Sigmoid colon (tissue), 6 donors: ENCODE measurements at regions not wholly inside any gene's neighbourhood (a gene's known extent, or its start where the extent isn't known, plus 50 kb on each side); places are given as distances from the start of the nearest gene placed in this dataset.

Experiments
- DNase-seq: peaks from one replicate; pipeline ENCODE4 v3.0.0-alpha.2; 2019
- H3K27ac ChIP-seq, 4 donors: fragments of 200-600 bp; sonication (generic); one replicate each; pipeline ENCODE4 v1.5.1; 2016 to 2019; ENCODE audit warnings: mild to moderate bottlenecking in 1 of 4
- H3K27me3 ChIP-seq, 3 donors: fragments of 200-600 bp; sonication (generic); one replicate each; pipeline ENCODE4 v1.5.1; 2019; ENCODE audit warnings: mild to moderate bottlenecking in 1 of 3
- H3K36me3 ChIP-seq, 4 donors: fragments of 200-600 bp; sonication (generic); one replicate each; pipeline ENCODE4 v1.5.1; 2016 to 2019
- H3K4me1 ChIP-seq, 4 donors: fragments of 200-600 bp; sonication (generic); one replicate each; pipeline ENCODE4 v1.5.1; 2017 to 2019
- H3K4me3 ChIP-seq, 4 donors: fragments of 200-600 bp; sonication (generic); one replicate each; pipeline ENCODE4 v1.5.1; 2017 to 2019; ENCODE audit warnings: mild to moderate bottlenecking in 2 of 4, moderate library complexity in 1 of 4
- H3K9me3 ChIP-seq, 4 donors: fragments of 200-600 bp in 3 of 4; sonication (generic) in 3 of 4; one replicate each; pipeline versions ENCODE4 v1.5.1 to v1.6.1; 2013 to 2019
- EP300 ChIP-seq, 4 donors: sonication (generic); formaldehyde crosslinking; IDR thresholded peaks; one replicate each; pipeline ENCODE4 v1.6.1; 2017; ENCODE audit warnings: antibody characterized with exemption in 4 of 4
- POLR2A ChIP-seq, 2 donors: fragments of 450-650 bp; IDR thresholded peaks; one replicate each; pipeline ENCODE4 v1.6.1; 2016; ENCODE audit warnings: antibody characterized with exemption in 2 of 2, mild to moderate bottlenecking in 2 of 2, moderate library complexity in 2 of 2
- POLR2AphosphoS5 ChIP-seq, 4 donors: sonication (generic); formaldehyde crosslinking; IDR thresholded peaks; one replicate each; pipeline ENCODE4 v1.6.1; 2017; ENCODE audit warnings: antibody characterized with exemption in 4 of 4
- WGBS, 2 donors: extraction: QIAGEN DNeasy Blood & Tissue Kit; methylation state at CpG; one replicate each; pipeline ENCODE4 v1.1.7; 2013; 5-methylcytosine and 5-hydroxymethylcytosine counted together
- intact Hi-C: fragments of 100-400 bp; cut with DNase I; formaldehyde crosslinking; loops from one replicate; pipeline ENCODE4 v1.15.1; 2023
- TF ChIP-seq, protein P1 (sequence below), 4 experiments: fragments of 450-650 bp in 3 of 4; fragments of 200-600 bp in 1 of 4; IDR thresholded peaks; one replicate each; pipeline ENCODE4 v1.5.1; 2016 to 2019; ENCODE audit warnings: antibody characterized with exemption in 4 of 4, mild to moderate bottlenecking in 3 of 4, moderate library complexity in 2 of 4
- donor health status: healthy with polysubstance abuse.
- donor health status: healthy.

DNA sequence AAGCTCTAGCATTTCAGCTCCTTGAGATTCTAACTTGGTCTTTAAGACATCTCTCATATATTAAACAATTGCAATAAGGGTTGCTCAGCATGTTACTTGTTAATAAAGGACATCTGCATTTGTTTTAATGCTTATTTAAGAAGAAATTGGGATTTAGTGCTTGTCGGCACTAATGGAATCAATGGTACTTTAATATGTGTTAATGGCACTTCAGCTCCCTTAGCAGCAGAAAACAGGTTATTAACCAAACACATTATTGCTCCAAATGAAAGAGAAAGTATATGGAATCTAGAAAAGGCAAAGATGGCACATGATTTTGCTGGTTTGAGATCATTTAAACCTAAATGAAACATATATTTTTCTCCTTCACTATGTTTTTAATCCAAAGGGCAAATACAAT lies 137.3 kb upstream of the GOLIM4 start:
- H3K36me3 ChIP-seq: no peaks in the 10 kb centered on the region
- no peak overlapping the region for H3K27ac ChIP-seq
- no peaks in the 10 kb centered on the region for H3K27me3 ChIP-seq
- DNase-seq: no peak
- intact Hi-C loops: no loop called here
- H3K9me3 ChIP-seq: no peaks in the 10 kb centered on the region
- no peaks in the 10 kb centered on the region for H3K4me1 ChIP-seq
- TF ChIP-seq EP300 (IDR thresholded peaks at IDR 0.05) (no peak), POLR2A (IDR thresholded peaks at IDR 0.05) (no peak), POLR2AphosphoS5 (IDR thresholded peaks at IDR 0.05) (no peak)
- TF ChIP-seq, protein P1, sequence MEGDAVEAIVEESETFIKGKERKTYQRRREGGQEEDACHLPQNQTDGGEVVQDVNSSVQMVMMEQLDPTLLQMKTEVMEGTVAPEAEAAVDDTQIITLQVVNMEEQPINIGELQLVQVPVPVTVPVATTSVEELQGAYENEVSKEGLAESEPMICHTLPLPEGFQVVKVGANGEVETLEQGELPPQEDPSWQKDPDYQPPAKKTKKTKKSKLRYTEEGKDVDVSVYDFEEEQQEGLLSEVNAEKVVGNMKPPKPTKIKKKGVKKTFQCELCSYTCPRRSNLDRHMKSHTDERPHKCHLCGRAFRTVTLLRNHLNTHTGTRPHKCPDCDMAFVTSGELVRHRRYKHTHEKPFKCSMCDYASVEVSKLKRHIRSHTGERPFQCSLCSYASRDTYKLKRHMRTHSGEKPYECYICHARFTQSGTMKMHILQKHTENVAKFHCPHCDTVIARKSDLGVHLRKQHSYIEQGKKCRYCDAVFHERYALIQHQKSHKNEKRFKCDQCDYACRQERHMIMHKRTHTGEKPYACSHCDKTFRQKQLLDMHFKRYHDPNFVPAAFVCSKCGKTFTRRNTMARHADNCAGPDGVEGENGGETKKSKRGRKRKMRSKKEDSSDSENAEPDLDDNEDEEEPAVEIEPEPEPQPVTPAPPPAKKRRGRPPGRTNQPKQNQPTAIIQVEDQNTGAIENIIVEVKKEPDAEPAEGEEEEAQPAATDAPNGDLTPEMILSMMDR (IDR thresholded peaks at IDR 0.05): no peak
- H3K4me3 ChIP-seq: no peak overlapping the region
- WGBS, 2 donors: 88 to 97% methylated on average over 1 of the region's 1 CpG

DNA sequence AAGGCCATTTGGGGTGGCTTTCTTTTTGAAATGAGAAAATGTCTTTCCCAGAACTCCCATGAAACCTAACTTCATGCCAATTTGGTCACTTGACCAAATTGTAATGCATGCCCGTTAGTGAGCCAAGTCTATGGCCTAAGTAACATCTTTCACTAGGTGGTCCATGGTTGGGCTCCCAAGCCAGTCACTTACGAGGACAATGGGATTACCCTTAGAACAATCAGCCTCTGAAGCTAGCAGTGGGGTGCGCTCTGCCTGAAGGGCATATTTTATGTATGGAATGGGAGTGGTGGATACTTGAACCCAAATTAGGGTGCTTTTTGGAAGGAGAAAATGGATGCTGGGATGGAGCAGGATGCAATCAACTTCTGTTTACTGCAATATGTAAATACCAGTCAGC lies 127.4 kb upstream of the GOLIM4 start:
- Histone ChIP-seq H3K27ac (no peak overlapping the region), H3K4me1 (no peaks in the 10 kb centered on the region), H3K36me3 (no peaks in the 10 kb centered on the region), H3K4me3 (no peak overlapping the region), H3K9me3 (no peaks in the 10 kb centered on the region), H3K27me3 (no peaks in the 10 kb centered on the region)
- intact Hi-C loops: no loop called here
- WGBS, 2 donors: 91 to 93% methylated on average over 3 of the region's 3 CpGs
- DNase-seq: no peak
- TF ChIP-seq POLR2AphosphoS5 (IDR thresholded peaks at IDR 0.05) (no peak), EP300 (IDR thresholded peaks at IDR 0.05) (no peak), POLR2A (IDR thresholded peaks at IDR 0.05) (no peak)
- TF ChIP-seq, protein P1 (IDR thresholded peaks at IDR 0.05): no peak

DNA sequence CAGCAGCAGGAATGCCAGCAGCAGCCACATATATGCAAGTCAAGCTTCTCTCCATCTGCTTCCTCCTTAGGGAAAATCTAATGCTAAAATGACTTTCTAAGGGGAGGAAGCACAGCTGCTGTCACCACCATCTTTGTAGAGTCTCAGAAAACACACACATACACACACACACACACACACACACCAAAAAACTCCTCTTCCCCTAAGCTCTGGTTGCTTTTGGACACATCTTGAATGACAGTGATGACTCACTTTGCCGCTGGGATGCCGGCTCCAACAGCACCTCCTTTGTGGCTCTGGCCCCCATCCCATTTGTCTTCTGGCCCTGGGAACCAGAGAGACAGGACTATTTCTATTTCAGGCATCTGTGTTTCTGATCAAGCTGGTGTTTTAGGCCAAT lies 124.8 kb upstream of the GOLIM4 start:
- DNase-seq: no peak
- Histone ChIP-seq H3K27ac (no peak overlapping the region), H3K4me3 (no peak overlapping the region), H3K9me3 (no peaks in the 10 kb centered on the region), H3K36me3 (no peaks in the 10 kb centered on the region), H3K4me1 (no peaks in the 10 kb centered on the region), H3K27me3 (no peaks in the 10 kb centered on the region)
- intact Hi-C loops: no loop called here
- WGBS, 2 donors: 70 to 88% methylated on average over 2 of the region's 2 CpGs
- TF ChIP-seq POLR2AphosphoS5 (IDR thresholded peaks at IDR 0.05) (no peak), EP300 (IDR thresholded peaks at IDR 0.05) (no peak), POLR2A (IDR thresholded peaks at IDR 0.05) (no peak)
- TF ChIP-seq, protein P1 (IDR thresholded peaks at IDR 0.05): no peak

DNA sequence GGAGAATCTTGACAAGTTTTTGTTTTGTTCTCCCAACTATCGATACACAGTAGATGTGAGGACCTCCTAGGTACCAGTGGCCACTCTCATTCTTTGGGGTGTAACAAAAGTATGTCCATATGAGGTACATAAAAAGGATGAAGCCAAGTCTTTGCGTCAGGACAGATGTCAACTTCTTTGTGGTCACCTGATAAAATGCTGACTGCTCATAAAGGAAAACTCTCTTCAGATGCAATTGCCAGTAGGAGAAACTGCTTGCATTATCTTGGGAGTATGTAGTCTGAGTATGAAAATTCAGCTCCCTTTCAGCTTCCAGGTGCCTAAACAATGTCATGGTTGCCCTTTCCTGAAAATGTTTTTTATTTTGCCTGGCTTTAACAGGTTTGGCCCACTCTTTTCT lies 123.8 kb upstream of the GOLIM4 start:
- DNase-seq: no peak
- Histone ChIP-seq H3K36me3 (no peaks in the 10 kb centered on the region), H3K27ac (no peak overlapping the region), H3K27me3 (no peaks in the 10 kb centered on the region), H3K9me3 (no peaks in the 10 kb centered on the region), H3K4me3 (no peak overlapping the region), H3K4me1 (no peaks in the 10 kb centered on the region)
- WGBS, 2 donors: 94% methylated on average over 2 of the region's 2 CpGs
- intact Hi-C loops: no loop called here
- TF ChIP-seq POLR2A (IDR thresholded peaks at IDR 0.05) (no peak), POLR2AphosphoS5 (IDR thresholded peaks at IDR 0.05) (no peak), EP300 (IDR thresholded peaks at IDR 0.05) (no peak)
- TF ChIP-seq, protein P1 (IDR thresholded peaks at IDR 0.05): no peak

DNA sequence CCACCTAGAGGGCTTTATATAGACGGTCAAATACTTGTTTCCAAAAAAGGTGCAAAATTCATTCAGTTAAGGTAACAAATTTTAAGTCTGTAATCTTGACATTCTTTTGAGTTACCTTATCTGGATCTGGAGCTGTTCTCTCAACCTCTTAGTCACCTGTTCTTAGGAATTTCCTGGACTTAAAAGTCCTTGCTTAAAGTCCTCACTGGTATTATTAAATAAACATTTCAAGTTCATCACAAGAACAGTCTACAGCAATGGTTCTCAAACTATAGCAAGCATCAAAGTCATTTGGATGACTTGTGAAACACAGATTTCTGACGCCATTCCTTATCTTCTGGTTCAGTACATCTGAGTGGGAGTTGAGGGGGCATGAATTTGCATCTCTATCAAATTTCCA lies 122.9 kb upstream of the GOLIM4 start:
- DNase-seq: no peak
- no peak overlapping the region for H3K27ac ChIP-seq
- no peak for TF ChIP-seq EP300 (IDR thresholded peaks at IDR 0.05)
- no peak for TF ChIP-seq POLR2A (IDR thresholded peaks at IDR 0.05)
- TF ChIP-seq, protein P1 (IDR thresholded peaks at IDR 0.05): no peak
- no peak for TF ChIP-seq POLR2AphosphoS5 (IDR thresholded peaks at IDR 0.05)
- no peaks in the 10 kb centered on the region for H3K36me3 ChIP-seq
- no peaks in the 10 kb centered on the region for H3K27me3 ChIP-seq
- intact Hi-C loops: no loop called here
- H3K4me1 ChIP-seq: no peaks in the 10 kb centered on the region
- H3K9me3 ChIP-seq: no peaks in the 10 kb centered on the region
- no peak overlapping the region for H3K4me3 ChIP-seq
- WGBS, 2 donors: 78 to 84% methylated on average over 2 of the region's 2 CpGs
